Stimulated activated memory B cell treated with anti-CD40 and anti-IgM and Interleukin-4, amounts not matched to agents 10 μg/mL and 1 μg/mL and 100 μg/mL, for 72 hours (primary cell): ENCODE measurements at regions not wholly inside any gene's neighbourhood (a gene's known extent, or its start where the extent isn't known, plus 50 kb on each side); places are given as distances from the start of the nearest gene placed in this dataset.

Experiments used
- ATAC-seq: fragments of 150-1000 bp; cut with Tn5 transposase; 2 replicates; pipeline ENCODE4 v1.10.0; 2021
- H3K27ac Mint-ChIP-seq: one replicate; pipeline ENCODE4 v1.8.0; 2022; ENCODE audit warnings: mild to moderate bottlenecking, mixed read lengths
- H3K27me3 Mint-ChIP-seq: one replicate; pipeline ENCODE4 v1.8.0; 2022; ENCODE audit warnings: mixed read lengths
- H3K36me3 Mint-ChIP-seq: one replicate; pipeline ENCODE4 v1.8.0; 2022; ENCODE audit warnings: mixed read lengths
- H3K4me1 Mint-ChIP-seq: one replicate; pipeline ENCODE4 v1.8.0; 2022; ENCODE audit warnings: mixed read lengths
- H3K4me3 Mint-ChIP-seq: one replicate; pipeline ENCODE4 v1.8.0; 2022; ENCODE audit warnings: mild to moderate bottlenecking, moderate library complexity, mixed read lengths
- H3K9me3 Mint-ChIP-seq: one replicate; pipeline ENCODE4 v1.8.0; 2022; ENCODE audit warnings: mixed read lengths

DNA sequence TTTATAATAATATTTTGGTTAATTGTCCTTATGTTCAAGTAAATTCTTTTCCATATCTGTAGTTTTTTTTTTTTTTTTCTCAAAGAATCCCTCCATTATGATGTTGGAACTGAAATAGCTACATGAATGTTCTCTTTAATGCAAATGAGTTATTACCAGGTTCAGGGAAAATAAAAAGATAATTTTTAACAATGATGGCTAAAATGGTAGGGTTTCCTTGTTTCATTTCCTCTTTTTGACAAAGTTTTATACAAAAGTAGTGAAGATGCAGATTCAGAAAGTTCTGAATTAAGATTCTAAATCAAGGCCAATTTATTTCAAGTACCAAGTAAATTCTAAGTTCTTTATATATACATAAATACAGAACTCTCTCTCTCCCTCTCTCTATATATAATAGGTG lies 779.0 kb upstream of the INTU start:
- H3K27ac Mint-ChIP-seq = no peak overlapping the region
- ATAC-seq = no peak
- no peaks in the 10 kb centered on the region for H3K27me3 Mint-ChIP-seq
- H3K4me1 Mint-ChIP-seq = no peaks in the 10 kb centered on the region
- H3K36me3 Mint-ChIP-seq = no peaks in the 10 kb centered on the region
- no peaks in the 10 kb centered on the region for H3K9me3 Mint-ChIP-seq
- no peak overlapping the region for H3K4me3 Mint-ChIP-seq

DNA sequence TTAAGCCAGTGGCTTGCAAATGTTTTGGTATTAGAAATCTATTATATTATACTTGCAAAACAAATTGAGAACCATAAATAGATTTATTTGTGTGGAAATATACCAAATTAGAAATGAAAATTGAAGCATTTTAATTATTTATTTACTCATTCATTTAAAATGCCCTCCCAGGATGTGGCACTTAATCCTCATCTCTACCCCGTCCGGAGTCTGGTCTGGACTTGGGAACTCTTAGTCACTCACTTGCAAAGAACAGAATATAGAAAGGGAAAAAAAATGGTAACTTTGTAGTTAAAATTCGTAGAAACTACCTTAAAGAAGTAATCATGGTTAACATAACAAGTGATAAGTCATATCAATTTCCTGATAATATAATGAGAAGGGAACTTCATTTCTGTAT lies 775.9 kb upstream of the INTU start:
- ATAC-seq = no peak
- Mint-ChIP-seq H3K36me3 (no peaks in the 10 kb centered on the region), H3K4me1 (no peaks in the 10 kb centered on the region), H3K4me3 (no peak overlapping the region), H3K9me3 (peaks cover 5% of the 10 kb centered on the region), H3K27me3 (no peaks in the 10 kb centered on the region), H3K27ac (no peak overlapping the region)

DNA sequence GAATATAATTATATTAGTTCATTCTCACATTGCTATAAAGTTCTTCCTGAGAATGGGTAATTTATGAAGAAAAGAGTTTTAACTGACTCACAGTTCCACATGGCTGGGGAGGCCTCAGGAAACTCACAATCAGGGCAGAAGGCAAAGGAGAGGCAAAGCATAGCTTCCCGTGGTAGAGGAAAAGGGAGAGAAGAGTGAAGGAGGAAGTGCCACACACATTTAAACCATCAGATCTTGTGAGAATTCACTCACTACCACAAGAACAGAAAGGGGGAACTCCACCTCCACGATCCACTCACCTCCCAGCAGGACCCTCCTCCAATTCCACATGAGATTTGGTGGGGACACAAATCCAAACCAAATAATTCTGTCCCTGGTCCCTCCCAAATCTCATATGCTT lies 773.4 kb upstream of the INTU start:
- Mint-ChIP-seq H3K27me3 (no peaks in the 10 kb centered on the region), H3K9me3 (peaks cover 5% of the 10 kb centered on the region), H3K4me1 (no peaks in the 10 kb centered on the region), H3K36me3 (no peaks in the 10 kb centered on the region), H3K27ac (no peak overlapping the region), H3K4me3 (no peak overlapping the region)
- no peak for ATAC-seq

DNA sequence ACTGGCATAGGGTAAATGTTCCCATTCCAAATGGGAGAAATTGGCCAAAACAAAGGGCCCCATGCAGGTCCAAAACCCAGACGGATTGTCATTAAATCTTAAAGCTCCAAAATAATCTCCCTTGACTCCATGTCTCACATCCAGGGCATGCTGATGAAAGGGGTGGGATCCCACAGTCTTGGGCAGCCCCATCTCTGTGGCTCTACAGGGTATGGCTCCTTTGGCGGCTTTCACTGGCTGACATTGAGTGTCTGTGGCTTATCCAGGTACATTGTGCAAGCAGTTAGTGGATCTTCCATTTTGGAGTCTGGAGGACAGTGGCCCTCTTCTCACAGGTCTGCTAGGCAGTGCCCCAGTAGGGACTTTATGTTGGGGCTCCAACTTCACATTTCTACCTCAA lies 772.9 kb upstream of the INTU start:
- no peaks in the 10 kb centered on the region for H3K27me3 Mint-ChIP-seq
- no peaks in the 10 kb centered on the region for H3K4me1 Mint-ChIP-seq
- peak; percentile 41 for ATAC-seq
- no peaks in the 10 kb centered on the region for H3K36me3 Mint-ChIP-seq
- H3K4me3 Mint-ChIP-seq = no peak overlapping the region
- H3K9me3 Mint-ChIP-seq = peaks cover 5% of the 10 kb centered on the region
- no peak overlapping the region for H3K27ac Mint-ChIP-seq

DNA sequence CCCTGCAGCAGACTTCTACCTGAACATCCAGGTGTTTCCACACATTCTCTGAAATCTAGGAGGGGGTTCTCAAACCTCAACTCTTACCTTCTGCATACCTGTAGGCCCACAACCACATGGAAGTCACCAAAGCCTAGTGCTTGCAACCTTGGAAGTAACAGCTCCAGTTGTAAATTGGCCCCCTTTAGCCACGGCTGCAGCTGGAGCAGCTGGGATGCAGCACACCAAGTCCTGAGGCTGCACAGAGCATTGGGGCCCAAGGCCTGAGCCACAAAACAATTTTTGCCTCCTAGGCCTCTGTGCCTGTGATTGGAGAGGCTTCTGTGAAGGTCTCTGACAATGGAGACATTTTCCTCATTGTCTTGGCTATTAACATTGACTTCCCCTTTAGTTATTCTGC lies 772.4 kb upstream of the INTU start:
- Mint-ChIP-seq H3K27me3 (no peaks in the 10 kb centered on the region), H3K4me1 (no peaks in the 10 kb centered on the region), H3K9me3 (peaks cover 5% of the 10 kb centered on the region), H3K36me3 (no peaks in the 10 kb centered on the region), H3K27ac (no peak overlapping the region), H3K4me3 (no peak overlapping the region)
- no peak for ATAC-seq

DNA sequence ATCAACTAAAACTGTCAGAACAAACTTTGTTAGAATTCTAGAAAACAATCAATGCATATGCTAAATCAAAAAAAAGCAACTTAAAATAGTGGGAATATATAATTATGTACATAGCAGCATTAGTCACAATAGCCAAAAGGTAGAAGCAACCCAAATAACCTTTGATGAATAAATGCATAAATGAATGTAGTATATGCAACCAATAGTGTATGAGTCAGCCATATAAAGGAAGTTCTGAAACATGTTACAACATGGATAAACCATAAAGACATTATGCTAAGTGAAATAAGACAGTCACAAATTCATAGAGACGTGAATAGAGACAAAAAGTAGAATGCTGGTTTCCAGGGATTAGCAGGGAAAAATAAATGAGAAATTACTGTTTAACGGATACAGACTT lies 762.8 kb upstream of the INTU start:
- no peak overlapping the region for H3K4me3 Mint-ChIP-seq
- no peaks in the 10 kb centered on the region for H3K4me1 Mint-ChIP-seq
- H3K9me3 Mint-ChIP-seq = peaks cover 22% of the 10 kb centered on the region
- no peak for ATAC-seq
- H3K27me3 Mint-ChIP-seq = no peaks in the 10 kb centered on the region
- H3K27ac Mint-ChIP-seq = no peak overlapping the region
- no peaks in the 10 kb centered on the region for H3K36me3 Mint-ChIP-seq

DNA sequence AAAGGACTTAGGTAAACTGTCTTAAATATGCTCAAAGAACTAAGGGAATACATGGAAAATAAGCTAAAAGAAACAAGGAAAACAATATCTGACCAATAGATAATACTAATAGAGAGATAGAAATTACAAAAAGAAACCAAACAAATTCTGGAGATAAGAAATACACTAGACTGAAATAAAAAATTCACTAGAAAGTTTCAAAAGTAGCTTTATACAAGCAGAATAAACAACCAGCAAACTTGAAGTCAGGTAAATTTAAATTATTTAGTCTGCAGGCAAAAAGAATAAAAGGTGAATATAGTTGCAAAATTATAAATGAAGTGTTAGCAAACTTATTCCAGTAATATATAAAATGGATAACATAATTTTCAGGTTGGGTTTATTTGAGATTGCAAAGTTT lies 760.9 kb upstream of the INTU start:
- no peak overlapping the region for H3K4me3 Mint-ChIP-seq
- no peaks in the 10 kb centered on the region for H3K27me3 Mint-ChIP-seq
- H3K9me3 Mint-ChIP-seq = peaks cover 22% of the 10 kb centered on the region
- no peaks in the 10 kb centered on the region for H3K4me1 Mint-ChIP-seq
- no peak for ATAC-seq
- H3K36me3 Mint-ChIP-seq = no peaks in the 10 kb centered on the region
- no peak overlapping the region for H3K27ac Mint-ChIP-seq

DNA sequence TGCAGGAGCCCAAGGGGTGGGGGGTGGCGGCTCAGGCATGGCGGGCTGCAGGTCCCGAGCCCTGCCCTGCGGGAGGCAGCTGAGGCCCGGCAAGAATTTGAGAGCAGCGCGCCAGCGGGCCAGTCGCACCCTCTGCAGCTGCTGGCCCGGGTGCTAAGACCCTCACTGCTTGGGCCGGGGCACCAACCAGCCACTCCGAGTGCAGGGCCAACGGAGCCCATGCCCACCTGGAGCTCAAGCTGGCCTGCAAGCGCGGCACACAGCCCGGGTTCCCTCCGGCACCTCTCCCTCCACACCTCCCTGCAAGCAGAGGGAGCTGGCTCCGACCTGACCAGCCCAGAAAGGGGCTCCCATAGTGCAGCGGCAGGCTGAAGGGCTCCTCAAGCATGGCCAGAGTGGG lies 758.2 kb upstream of the INTU start:
- H3K4me3 Mint-ChIP-seq = no peak overlapping the region
- no peaks in the 10 kb centered on the region for H3K36me3 Mint-ChIP-seq
- H3K4me1 Mint-ChIP-seq = no peaks in the 10 kb centered on the region
- no peak overlapping the region for H3K27ac Mint-ChIP-seq
- no peaks in the 10 kb centered on the region for H3K27me3 Mint-ChIP-seq
- peaks cover 18% of the 10 kb centered on the region for H3K9me3 Mint-ChIP-seq
- no peak for ATAC-seq

DNA sequence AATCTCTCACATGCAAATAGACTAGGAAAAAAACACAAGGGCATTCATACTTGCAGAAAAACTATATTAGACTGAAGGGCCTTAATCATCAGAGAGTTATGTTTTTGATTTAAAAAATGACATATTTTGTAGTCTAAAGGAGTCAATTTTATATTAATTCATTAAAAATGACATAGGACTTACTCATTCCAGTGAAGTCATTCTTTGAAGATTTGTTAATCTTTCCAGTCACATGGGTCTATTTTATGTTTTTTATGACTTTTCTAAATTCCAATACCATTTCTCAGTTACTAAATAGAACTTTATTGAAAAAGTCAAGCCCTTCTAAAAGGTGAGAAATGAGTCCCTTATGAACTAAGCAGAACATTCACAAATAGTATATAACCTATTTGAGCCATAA lies 743.8 kb upstream of the INTU start:
- Mint-ChIP-seq H3K4me1 (no peaks in the 10 kb centered on the region), H3K27ac (no peak overlapping the region), H3K4me3 (no peak overlapping the region), H3K9me3 (peaks cover 5% of the 10 kb centered on the region), H3K27me3 (no peaks in the 10 kb centered on the region), H3K36me3 (no peaks in the 10 kb centered on the region)
- no peak for ATAC-seq

DNA sequence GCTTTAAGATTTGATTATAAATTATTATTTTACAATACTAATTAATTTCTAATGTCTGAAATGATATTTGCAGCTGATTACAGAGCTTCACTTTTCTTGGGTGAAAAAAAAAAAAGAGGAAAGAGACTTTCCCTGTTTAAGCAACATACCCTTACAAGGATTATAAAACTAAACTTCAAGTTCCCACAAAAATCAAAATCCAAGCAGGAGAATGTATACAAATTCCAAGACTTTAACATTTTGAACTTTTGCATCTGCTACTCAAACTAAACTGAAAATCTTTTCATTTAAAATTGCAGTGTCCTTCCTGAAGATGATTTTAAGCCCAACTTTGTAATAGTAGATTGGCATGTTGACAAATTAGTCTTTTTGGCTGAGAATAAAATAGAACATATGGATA lies 742.4 kb upstream of the INTU start:
- Mint-ChIP-seq H3K4me3 (no peak overlapping the region), H3K27me3 (no peaks in the 10 kb centered on the region), H3K27ac (no peak overlapping the region), H3K9me3 (peaks cover 5% of the 10 kb centered on the region), H3K4me1 (no peaks in the 10 kb centered on the region), H3K36me3 (no peaks in the 10 kb centered on the region)
- no peak for ATAC-seq

DNA sequence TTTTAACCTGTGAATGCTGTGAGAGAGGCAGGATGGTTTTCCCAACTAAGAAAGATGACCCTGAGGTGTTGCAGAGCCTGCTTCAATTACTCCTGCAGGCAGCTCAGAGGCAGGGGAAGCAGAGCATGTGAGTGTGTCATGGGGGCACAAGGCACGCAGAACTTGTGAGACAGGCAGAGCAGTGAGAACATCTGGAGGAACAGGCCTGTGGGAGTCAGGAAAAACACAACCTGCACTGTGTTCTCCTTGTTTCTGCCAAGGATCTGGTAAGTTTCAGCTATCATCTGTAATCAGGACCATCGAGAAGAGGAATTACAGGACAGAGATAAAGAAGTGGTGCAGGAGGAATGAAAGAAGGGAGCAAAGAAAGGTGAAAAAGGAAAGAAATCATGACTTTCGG lies 741.8 kb upstream of the INTU start:
- H3K4me1 Mint-ChIP-seq = no peaks in the 10 kb centered on the region
- ATAC-seq = no peak
- peaks cover 5% of the 10 kb centered on the region for H3K9me3 Mint-ChIP-seq
- H3K27me3 Mint-ChIP-seq = no peaks in the 10 kb centered on the region
- no peaks in the 10 kb centered on the region for H3K36me3 Mint-ChIP-seq
- no peak overlapping the region for H3K27ac Mint-ChIP-seq
- H3K4me3 Mint-ChIP-seq = no peak overlapping the region

DNA sequence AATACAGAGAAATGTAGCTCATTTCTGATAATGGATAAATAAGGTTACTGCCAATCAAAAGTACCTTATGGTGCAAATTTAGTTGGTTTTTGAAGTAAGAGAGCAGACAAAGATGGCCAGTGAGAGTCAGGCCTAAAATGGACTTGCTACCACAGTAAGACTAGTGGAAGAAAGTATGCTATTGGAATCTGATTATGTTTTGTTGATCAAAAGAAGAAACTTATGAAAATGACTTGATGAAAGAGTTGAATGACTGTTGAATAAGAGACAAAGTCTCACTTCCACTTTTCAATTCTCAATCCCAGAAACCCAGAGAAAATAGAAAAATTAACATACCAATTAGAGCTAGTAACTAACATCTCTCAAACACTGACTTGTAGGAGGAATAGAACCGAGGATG lies 737.8 kb upstream of the INTU start:
- Mint-ChIP-seq H3K9me3 (peaks cover 17% of the 10 kb centered on the region), H3K27ac (no peak overlapping the region), H3K4me3 (no peak overlapping the region), H3K27me3 (no peaks in the 10 kb centered on the region), H3K36me3 (no peaks in the 10 kb centered on the region), H3K4me1 (no peaks in the 10 kb centered on the region)
- ATAC-seq = no peak

DNA sequence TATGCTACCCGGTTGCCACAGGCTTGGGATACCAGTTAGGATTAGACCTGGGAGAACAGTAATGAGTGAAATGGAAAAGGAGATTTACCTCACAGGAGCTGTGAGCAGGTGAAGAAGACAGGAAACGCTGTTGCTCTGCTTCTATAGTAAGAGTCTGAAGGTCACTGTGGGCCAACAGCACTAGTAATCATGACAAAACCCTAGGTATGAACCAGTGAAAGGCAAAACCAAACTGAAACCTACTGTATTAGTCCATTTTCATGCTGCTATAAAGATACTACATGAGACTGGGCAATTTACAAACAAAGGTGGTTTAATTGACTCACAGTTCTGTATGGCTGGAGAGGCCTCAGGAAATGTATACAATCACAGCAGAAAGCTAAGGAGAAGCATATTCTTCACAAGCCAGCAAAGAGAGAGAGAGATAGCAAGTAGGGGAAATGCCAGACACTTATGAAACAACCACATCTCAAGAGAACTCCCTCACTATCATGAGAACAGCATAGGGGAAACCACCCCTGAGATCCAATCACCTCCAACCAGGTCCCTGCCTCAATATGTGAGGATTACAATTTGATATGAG lies 736.7 kb upstream of the INTU start:
- no peak for ATAC-seq
- H3K4me3 Mint-ChIP-seq = no peak overlapping the region
- H3K27me3 Mint-ChIP-seq = no peaks in the 10 kb centered on the region
- H3K4me1 Mint-ChIP-seq = no peaks in the 10 kb centered on the region
- H3K27ac Mint-ChIP-seq = no peak overlapping the region
- H3K9me3 Mint-ChIP-seq = peaks cover 17% of the 10 kb centered on the region
- no peaks in the 10 kb centered on the region for H3K36me3 Mint-ChIP-seq

DNA sequence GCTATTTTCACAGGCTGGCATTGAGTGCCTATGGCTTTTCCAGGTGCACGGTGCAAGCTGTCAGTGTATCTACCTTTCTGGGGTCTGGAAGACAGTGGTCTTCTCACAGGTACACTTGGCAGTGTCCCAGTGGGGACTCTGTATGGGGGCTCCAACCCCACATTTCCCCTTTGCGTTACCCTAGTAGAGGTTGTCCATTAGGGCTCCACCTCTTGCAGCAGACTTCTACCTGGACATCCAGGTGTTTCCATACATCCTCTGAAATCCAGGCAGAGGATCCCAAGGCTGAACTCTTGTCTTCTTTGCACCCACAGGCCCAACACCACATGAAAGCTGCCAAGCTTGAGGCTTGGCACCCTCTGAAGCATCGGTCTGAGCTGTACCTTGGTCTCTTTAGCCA lies 735.7 kb upstream of the INTU start:
- Mint-ChIP-seq H3K9me3 (peaks cover 17% of the 10 kb centered on the region), H3K36me3 (no peaks in the 10 kb centered on the region), H3K27ac (no peak overlapping the region), H3K4me3 (no peak overlapping the region), H3K4me1 (no peaks in the 10 kb centered on the region), H3K27me3 (no peaks in the 10 kb centered on the region)
- ATAC-seq = no peak

DNA sequence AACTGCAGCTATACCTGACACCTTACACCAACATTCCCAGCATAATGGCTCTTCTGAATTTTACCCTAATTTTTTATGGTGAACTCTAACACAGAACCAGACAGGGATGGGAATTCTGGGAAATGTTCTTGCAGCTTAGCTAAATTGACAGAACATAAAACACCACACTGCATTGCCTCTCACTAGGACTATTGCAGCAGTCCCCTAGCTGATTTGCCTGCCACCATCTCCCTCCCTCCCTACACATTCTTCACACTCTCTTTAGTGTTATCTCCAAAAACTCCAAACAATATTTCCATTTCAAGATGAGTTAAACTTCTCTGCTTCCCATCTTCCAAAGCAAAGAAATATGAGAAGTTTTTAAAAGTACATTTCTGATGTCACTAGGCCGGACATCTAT lies 733.9 kb upstream of the INTU start:
- ATAC-seq = no peak
- Mint-ChIP-seq H3K27me3 (no peaks in the 10 kb centered on the region), H3K27ac (no peak overlapping the region), H3K4me3 (no peak overlapping the region), H3K4me1 (no peaks in the 10 kb centered on the region), H3K36me3 (no peaks in the 10 kb centered on the region), H3K9me3 (peaks cover 13% of the 10 kb centered on the region)

DNA sequence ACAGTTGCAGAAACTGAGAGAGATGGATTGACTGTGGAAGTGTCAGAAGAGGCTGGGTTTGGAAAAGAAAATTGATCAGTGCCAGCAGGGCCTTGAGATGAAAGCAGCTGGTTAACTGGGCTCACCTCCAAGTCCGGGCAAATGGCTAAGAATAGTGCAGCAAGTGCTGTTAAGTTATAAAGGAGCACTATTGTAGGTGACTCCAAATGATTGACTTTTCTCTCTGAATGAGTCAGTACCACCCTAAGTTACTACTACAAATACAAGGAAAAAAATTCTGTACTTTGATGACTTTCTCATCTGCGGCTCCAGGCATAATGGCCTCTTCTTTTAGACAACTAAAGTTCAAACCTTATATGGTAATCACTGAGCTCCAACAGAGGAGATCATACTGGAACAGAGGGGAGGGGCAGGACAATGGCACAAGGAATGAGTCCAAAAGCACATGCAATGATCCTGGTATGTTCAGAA lies 733.4 kb upstream of the INTU start:
- H3K27ac Mint-ChIP-seq = no peak overlapping the region
- ATAC-seq = no peak
- H3K4me3 Mint-ChIP-seq = no peak overlapping the region

DNA sequence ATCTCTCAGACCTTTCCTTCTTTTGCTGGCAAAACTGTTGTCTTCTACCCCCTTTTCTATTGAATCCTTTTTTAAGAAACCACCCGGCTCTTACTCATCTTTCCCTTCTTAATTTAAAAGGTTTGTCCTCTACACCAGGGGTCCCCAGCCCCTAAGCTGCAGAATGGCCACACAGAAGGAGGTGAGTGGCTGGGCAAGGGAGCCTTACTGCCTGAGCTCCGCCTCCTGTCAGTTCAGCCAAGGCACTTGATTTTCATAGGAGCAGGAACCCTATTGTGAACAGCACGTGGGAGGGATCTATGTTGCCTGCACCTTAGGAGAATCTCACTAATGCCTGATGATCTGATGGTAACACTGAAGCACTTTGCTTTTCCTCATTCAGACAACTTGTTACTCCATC lies 726.3 kb upstream of the INTU start:
- Mint-ChIP-seq H3K36me3 (no peaks in the 10 kb centered on the region), H3K27me3 (no peaks in the 10 kb centered on the region), H3K4me1 (no peaks in the 10 kb centered on the region), H3K4me3 (no peak overlapping the region), H3K9me3 (peaks cover 4% of the 10 kb centered on the region), H3K27ac (no peak overlapping the region)
- ATAC-seq = no peak

More for the DNA sequence above, 733.4 kb upstream of the INTU start:
- Mint-ChIP-seq H3K36me3 (no peaks in the 10 kb centered on the region), H3K27me3 (no peaks in the 10 kb centered on the region), H3K4me1 (no peaks in the 10 kb centered on the region), H3K9me3 (peaks cover 12% of the 10 kb centered on the region)
